ENCODE measurements at regions not wholly inside any gene's neighbourhood (a gene's known extent, or its start where the extent isn't known, plus 50 kb on each side); places are given as distances from the start of the nearest gene placed in this dataset.

DNA sequence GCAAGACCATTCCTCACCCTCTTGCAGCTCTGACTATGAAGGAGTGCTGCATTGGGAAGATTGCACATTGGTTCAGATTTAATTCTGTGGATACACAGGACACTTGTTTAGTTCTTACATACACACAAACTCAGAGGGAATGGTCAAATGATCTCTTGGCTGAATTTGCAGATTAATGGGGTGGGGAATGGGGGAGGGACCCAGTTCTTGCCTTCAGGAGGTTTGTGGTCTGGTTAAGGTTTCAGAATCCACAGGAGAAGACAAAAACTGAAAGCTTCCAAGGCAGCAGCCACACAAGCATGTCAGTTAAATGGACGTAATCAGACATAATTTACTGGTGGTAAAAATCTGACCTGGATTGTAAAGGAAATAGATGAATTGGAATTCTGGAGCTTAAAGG is 257.1 kb upstream of the ROPN1 start:
- Histone ChIP-seq H3K36me3 (ENCODE audit: insufficient read depth, low read length) (no peaks in the 10 kb centered on the region), H3K4me2 (ENCODE audit: low read depth, low read length, poor library complexity, severe bottlenecking) (peak overlapping the region; percentile 76), H3K9me2 (replicated peaks; ENCODE audit: low read depth, low read length) (no peaks in the 10 kb centered on the region), H3K79me2 (ENCODE audit: insufficient read depth, low read length) (no peaks in the 10 kb centered on the region), H3K9me3 (ENCODE audit: insufficient read depth, low read depth, low read length) (no peaks in the 10 kb centered on the region), H3K9ac (ENCODE audit: low read depth, low read length, poor library complexity, severe bottlenecking) (peak overlapping the region; percentile 80), H2AFZ (ENCODE audit: low read length) (no peak overlapping the region), H3K4me3 (ENCODE audit: low read length, poor library complexity, severe bottlenecking) (peak overlapping the region; percentile 55), H3F3A (ENCODE audit: low read depth) (peaks cover 18% of the 10 kb centered on the region; the same call in 1 of the 2 replicates), H3K27me3 (ENCODE audit: insufficient read depth, low read length, poor library complexity, severe bottlenecking) (no peaks in the 10 kb centered on the region), H3K4me1 (ENCODE audit: insufficient read depth, low read length, poor library complexity, severe bottlenecking) (peaks cover 77% of the 10 kb centered on the region), H4K20me1 (ENCODE audit: insufficient read depth, low read length, poor library complexity, severe bottlenecking) (no peaks in the 10 kb centered on the region)
- TF ChIP-seq, protein P1, sequence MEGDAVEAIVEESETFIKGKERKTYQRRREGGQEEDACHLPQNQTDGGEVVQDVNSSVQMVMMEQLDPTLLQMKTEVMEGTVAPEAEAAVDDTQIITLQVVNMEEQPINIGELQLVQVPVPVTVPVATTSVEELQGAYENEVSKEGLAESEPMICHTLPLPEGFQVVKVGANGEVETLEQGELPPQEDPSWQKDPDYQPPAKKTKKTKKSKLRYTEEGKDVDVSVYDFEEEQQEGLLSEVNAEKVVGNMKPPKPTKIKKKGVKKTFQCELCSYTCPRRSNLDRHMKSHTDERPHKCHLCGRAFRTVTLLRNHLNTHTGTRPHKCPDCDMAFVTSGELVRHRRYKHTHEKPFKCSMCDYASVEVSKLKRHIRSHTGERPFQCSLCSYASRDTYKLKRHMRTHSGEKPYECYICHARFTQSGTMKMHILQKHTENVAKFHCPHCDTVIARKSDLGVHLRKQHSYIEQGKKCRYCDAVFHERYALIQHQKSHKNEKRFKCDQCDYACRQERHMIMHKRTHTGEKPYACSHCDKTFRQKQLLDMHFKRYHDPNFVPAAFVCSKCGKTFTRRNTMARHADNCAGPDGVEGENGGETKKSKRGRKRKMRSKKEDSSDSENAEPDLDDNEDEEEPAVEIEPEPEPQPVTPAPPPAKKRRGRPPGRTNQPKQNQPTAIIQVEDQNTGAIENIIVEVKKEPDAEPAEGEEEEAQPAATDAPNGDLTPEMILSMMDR (conservative IDR thresholded peaks at IDR 0.05; ENCODE audit: low read length) = no peak
- TF ChIP-seq EZH2phosphoT487 (IDR thresholded peaks at IDR 0.05; ENCODE audit: borderline replicate concordance) = no peak

DNA sequence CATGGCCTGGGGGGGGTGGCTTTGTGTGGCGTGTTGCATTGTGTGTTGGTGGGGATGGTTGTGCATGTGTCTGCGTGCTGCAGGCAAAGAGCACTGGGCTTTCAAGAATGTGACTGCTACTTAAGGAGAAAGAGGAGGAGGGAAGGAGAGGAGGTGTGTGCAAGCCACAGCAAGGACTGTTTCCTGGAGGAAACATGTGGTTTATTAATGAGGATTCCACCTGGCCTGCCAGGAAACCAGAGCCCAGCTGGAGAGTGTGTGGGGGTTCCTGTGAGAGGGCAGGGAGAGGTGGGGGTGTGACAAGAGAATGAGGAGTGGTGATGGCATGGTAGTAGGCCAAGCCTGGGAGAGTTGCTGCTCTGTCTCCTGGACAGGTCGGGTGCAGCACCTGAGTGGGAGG is 258.1 kb upstream of the ROPN1 start:
- no peak for TF ChIP-seq EZH2phosphoT487 (IDR thresholded peaks at IDR 0.05; ENCODE audit: borderline replicate concordance)
- TF ChIP-seq, protein P1 (conservative IDR thresholded peaks at IDR 0.05; ENCODE audit: low read length) = no peak
- Histone ChIP-seq H3K79me2 (ENCODE audit: insufficient read depth, low read length) (no peaks in the 10 kb centered on the region), H3K4me1 (ENCODE audit: insufficient read depth, low read length, poor library complexity, severe bottlenecking) (peaks cover 83% of the 10 kb centered on the region), H4K20me1 (ENCODE audit: insufficient read depth, low read length, poor library complexity, severe bottlenecking) (no peaks in the 10 kb centered on the region), H3K36me3 (ENCODE audit: insufficient read depth, low read length) (no peaks in the 10 kb centered on the region), H3K9me3 (ENCODE audit: insufficient read depth, low read depth, low read length) (no peaks in the 10 kb centered on the region), H3K4me3 (ENCODE audit: low read length, poor library complexity, severe bottlenecking) (peak overlapping the region; percentile 26), H2AFZ (ENCODE audit: low read length) (no peak overlapping the region), H3K9me2 (replicated peaks; ENCODE audit: low read depth, low read length) (no peaks in the 10 kb centered on the region), H3K27me3 (ENCODE audit: insufficient read depth, low read length, poor library complexity, severe bottlenecking) (no peaks in the 10 kb centered on the region), H3K9ac (ENCODE audit: low read depth, low read length, poor library complexity, severe bottlenecking) (peak overlapping the region; percentile 80), H3F3A (ENCODE audit: low read depth) (peaks cover 18% of the 10 kb centered on the region; the same call in 1 of the 2 replicates), H3K4me2 (ENCODE audit: low read depth, low read length, poor library complexity, severe bottlenecking) (peak overlapping the region; percentile 76)

DNA sequence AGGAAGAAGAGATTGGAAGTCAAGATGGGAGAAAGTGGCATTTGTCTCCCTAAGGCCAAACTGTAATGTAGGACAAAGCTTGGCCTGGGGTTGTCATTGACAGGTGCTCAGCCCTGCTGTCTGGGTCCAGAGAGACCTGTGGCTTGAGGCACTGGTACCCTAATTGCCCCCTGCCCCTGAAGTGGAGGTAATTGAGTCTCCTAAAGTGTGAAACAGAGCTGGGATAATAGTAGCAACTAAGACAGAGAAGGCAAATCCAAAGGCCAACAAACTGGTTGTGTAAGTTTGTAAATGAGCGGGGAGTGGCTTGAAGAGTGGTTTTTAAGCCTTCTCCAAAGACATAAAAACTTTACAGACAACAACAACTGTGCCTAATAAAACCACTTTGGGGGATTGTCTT is 264.2 kb upstream of the ROPN1 start:
- Histone ChIP-seq H3K36me3 (ENCODE audit: insufficient read depth, low read length) (no peaks in the 10 kb centered on the region), H3K4me1 (ENCODE audit: insufficient read depth, low read length, poor library complexity, severe bottlenecking) (peaks cover 88% of the 10 kb centered on the region), H3K9ac (ENCODE audit: low read depth, low read length, poor library complexity, severe bottlenecking) (peak overlapping the region; percentile 38), H3K9me3 (ENCODE audit: insufficient read depth, low read depth, low read length) (no peaks in the 10 kb centered on the region), H3K79me2 (ENCODE audit: insufficient read depth, low read length) (no peaks in the 10 kb centered on the region), H3F3A (ENCODE audit: low read depth) (peaks cover 15% of the 10 kb centered on the region; the same call in 1 of the 2 replicates), H2AFZ (ENCODE audit: low read length) (no peak overlapping the region), H4K20me1 (ENCODE audit: insufficient read depth, low read length, poor library complexity, severe bottlenecking) (no peaks in the 10 kb centered on the region), H3K9me2 (replicated peaks; ENCODE audit: low read depth, low read length) (no peaks in the 10 kb centered on the region), H3K4me3 (ENCODE audit: low read length, poor library complexity, severe bottlenecking) (no peak overlapping the region), H3K4me2 (ENCODE audit: low read depth, low read length, poor library complexity, severe bottlenecking) (peak overlapping the region; percentile 22), H3K27me3 (ENCODE audit: insufficient read depth, low read length, poor library complexity, severe bottlenecking) (no peaks in the 10 kb centered on the region)
- TF ChIP-seq, protein P1 (conservative IDR thresholded peaks at IDR 0.05; ENCODE audit: low read length) = no peak
- TF ChIP-seq EZH2phosphoT487 (IDR thresholded peaks at IDR 0.05; ENCODE audit: borderline replicate concordance) = no peak

Data from Loucy (cell line).